ENCODE measurements at regions not wholly inside any gene's neighbourhood (a gene's known extent, or its start where the extent isn't known, plus 50 kb on each side); places are given as distances from the start of the nearest gene placed in this dataset.

DNA sequence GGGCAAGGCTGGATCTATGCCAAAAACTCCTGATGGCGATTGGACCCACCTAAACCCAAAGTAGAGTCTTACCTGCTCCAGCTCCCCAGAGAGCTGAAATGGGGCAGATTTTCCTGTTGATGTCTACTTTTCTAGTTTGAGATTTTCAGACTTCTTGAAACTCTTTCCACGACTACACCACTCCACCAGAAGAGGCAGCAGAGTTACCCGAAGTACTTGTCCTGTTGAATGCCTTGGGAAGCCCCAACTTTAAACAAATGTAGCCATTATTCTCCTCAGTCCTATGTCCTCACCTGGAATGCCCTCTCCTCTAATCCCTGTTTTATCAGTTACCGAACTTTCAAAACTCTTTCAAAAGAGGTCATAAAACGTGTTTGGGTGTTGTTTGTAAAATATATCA, 843.8 kb downstream of the VGLL3 start:
- Histone ChIP-seq H3K9ac (ENCODE audit: insufficient read depth, low read length) (no peak overlapping the region), H3K4me3 (replicated peaks in 1 of 4; ENCODE audit: control extremely low read depth in 1 of 4, insufficient read depth in 1 of 4, low read depth in 3 of 4, low read length in 4 of 4) (no peak overlapping the region), H3K36me3 (ENCODE audit: control insufficient read depth, insufficient read depth, low read length) (no peaks in the 10 kb centered on the region), H3K27ac (ENCODE audit: insufficient read depth, low read length) (no peak overlapping the region), H3K79me2 (ENCODE audit: control insufficient read depth, insufficient read depth, low read length) (no peaks in the 10 kb centered on the region), H4K20me1 (ENCODE audit: control insufficient read depth, extremely low read depth, insufficient read depth, low read length) (no peaks in the 10 kb centered on the region), H2AFZ (ENCODE audit: low read length) (no peak overlapping the region), H3K4me2 (ENCODE audit: extremely low read depth, insufficient read depth, low read length) (no peak overlapping the region), H3K4me1 (ENCODE audit: control insufficient read depth, extremely low read depth, insufficient read depth, low read length) (no peaks in the 10 kb centered on the region), H3K27me3 (ENCODE audit: control insufficient read depth, insufficient read depth, low read length) (no peaks in the 10 kb centered on the region), H3K9me3 (ENCODE audit: control insufficient read depth, insufficient read depth, low read depth, low read length) (no peaks in the 10 kb centered on the region)
- TF ChIP-seq, protein P1, sequence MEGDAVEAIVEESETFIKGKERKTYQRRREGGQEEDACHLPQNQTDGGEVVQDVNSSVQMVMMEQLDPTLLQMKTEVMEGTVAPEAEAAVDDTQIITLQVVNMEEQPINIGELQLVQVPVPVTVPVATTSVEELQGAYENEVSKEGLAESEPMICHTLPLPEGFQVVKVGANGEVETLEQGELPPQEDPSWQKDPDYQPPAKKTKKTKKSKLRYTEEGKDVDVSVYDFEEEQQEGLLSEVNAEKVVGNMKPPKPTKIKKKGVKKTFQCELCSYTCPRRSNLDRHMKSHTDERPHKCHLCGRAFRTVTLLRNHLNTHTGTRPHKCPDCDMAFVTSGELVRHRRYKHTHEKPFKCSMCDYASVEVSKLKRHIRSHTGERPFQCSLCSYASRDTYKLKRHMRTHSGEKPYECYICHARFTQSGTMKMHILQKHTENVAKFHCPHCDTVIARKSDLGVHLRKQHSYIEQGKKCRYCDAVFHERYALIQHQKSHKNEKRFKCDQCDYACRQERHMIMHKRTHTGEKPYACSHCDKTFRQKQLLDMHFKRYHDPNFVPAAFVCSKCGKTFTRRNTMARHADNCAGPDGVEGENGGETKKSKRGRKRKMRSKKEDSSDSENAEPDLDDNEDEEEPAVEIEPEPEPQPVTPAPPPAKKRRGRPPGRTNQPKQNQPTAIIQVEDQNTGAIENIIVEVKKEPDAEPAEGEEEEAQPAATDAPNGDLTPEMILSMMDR (conservative IDR thresholded peaks at IDR 0.05 in 1 of 2, IDR thresholded peaks at IDR 0.05 in 1 of 2; ENCODE audit: low read depth in 1 of 2, low read length in 2 of 2): no peak
- TF ChIP-seq EZH2 (IDR thresholded peaks at IDR 0.05; ENCODE audit: low read length, missing control alignments): no peak
- DNase-seq (ENCODE audit: low read depth in 2 of 2): no peak

DNA sequence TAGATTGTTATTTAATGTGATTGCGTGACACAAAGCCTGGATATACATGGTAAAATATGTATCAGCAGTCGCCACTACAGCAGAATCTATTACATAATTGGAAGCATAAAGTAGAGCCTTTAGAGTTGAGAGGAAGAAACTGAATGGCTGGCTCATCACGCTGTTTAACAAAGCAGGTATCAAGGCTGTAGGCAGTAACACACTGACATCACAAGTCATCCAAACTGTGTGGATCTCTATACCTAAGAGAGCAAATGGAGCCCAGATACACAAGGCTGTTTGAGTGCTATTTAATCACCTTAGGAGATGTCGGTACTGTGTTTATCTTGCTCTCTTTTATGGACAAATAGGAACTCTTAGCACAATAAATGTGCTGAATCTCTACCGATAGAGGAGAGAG, 864.4 kb downstream of the VGLL3 start:
- Histone ChIP-seq H3K27me3 (ENCODE audit: control insufficient read depth, insufficient read depth, low read length) (no peaks in the 10 kb centered on the region), H3K9ac (ENCODE audit: insufficient read depth, low read length) (no peak overlapping the region), H3K79me2 (ENCODE audit: control insufficient read depth, insufficient read depth, low read length) (no peaks in the 10 kb centered on the region), H3K36me3 (ENCODE audit: control insufficient read depth, insufficient read depth, low read length) (no peaks in the 10 kb centered on the region), H3K4me1 (ENCODE audit: control insufficient read depth, extremely low read depth, insufficient read depth, low read length) (no peaks in the 10 kb centered on the region), H3K9me3 (ENCODE audit: control insufficient read depth, insufficient read depth, low read depth, low read length) (no peaks in the 10 kb centered on the region), H3K27ac (ENCODE audit: insufficient read depth, low read length) (no peak overlapping the region), H4K20me1 (ENCODE audit: control insufficient read depth, extremely low read depth, insufficient read depth, low read length) (no peaks in the 10 kb centered on the region), H2AFZ (ENCODE audit: low read length) (no peak overlapping the region), H3K4me2 (ENCODE audit: extremely low read depth, insufficient read depth, low read length) (no peak overlapping the region), H3K4me3 (replicated peaks in 1 of 4; ENCODE audit: control extremely low read depth in 1 of 4, insufficient read depth in 1 of 4, low read depth in 3 of 4, low read length in 4 of 4) (no peak overlapping the region)
- no peak for DNase-seq (ENCODE audit: low read depth in 2 of 2)
- TF ChIP-seq, protein P1 (conservative IDR thresholded peaks at IDR 0.05 in 1 of 2, IDR thresholded peaks at IDR 0.05 in 1 of 2; ENCODE audit: low read depth in 1 of 2, low read length in 2 of 2): no peak
- TF ChIP-seq EZH2 (IDR thresholded peaks at IDR 0.05; ENCODE audit: low read length, missing control alignments): no peak
